Caco-2 (cell line): ENCODE measurements at regions not wholly inside any gene's neighbourhood (a gene's known extent, or its start where the extent isn't known, plus 50 kb on each side); places are given as distances from the start of the nearest gene placed in this dataset.

Experiments used
- BruUV-seq: library from RNA; stranded (reverse); fragments of 400-500 nt; replicated peaks from 2 replicates; lab custom pipeline; 2021; lab: Mats Ljungman, UMichigan
- CTCF ChIA-PET: fragments of 300-600 bp; sonication (Branson Sonifier 250); formaldehyde crosslinking; loops from one replicate; lab custom pipeline; 2022; ENCODE audit warnings: antibody characterized with exemption; lab: Charles Lee
- POLR2A ChIA-PET: fragments of 300-600 bp; sonication (Branson Sonifier 250); formaldehyde crosslinking; loops from one replicate; lab custom pipeline; 2022; ENCODE audit warnings: antibody characterized with exemption; lab: Charles Lee
- DNase-seq, 2 experiments: peaks; one replicate each; pipeline versions ENCODE4 v3.0.0 to v3.0.0-alpha.2; 2020 to 2022
- H3K27me3 ChIP-seq: replicated peaks from 2 replicates; pipeline ENCODE4 v1.6.0; 2011; ENCODE audit warnings: low read length; ENCODE audit not compliant: control insufficient read depth, insufficient read depth
- H3K36me3 ChIP-seq: 2 replicates; pipeline ENCODE4 v1.5.1; 2011; ENCODE audit warnings: low read length; ENCODE audit not compliant: control insufficient read depth, insufficient read depth
- H3K4me1 ChIP-seq: fragments of 250-450 bp; sonication (Bioruptor Pico); 2 replicates; pipeline ENCODE4 v1.5.1; 2020; ENCODE audit warnings: mild to moderate bottlenecking
- H3K4me3 ChIP-seq: 2 replicates; pipeline ENCODE4 v1.5.1; 2011; ENCODE audit warnings: low read depth, mild to moderate bottlenecking, control low read depth, low read length
- H3K9me3 ChIP-seq: fragments of 250-450 bp; sonication (Bioruptor Pico); 2 replicates; pipeline ENCODE4 v1.5.1; 2020; ENCODE audit warnings: mild to moderate bottlenecking, moderate library complexity
- H3K27ac Mint-ChIP-seq: one replicate; pipeline ENCODE4 v1.8.0; 2022; ENCODE audit warnings: mixed read lengths; ENCODE audit not compliant: unreplicated experiment
- H3K27me3 Mint-ChIP-seq: one replicate; pipeline ENCODE4 v1.8.0; 2022; ENCODE audit warnings: mixed read lengths; ENCODE audit not compliant: insufficient read depth, unreplicated experiment
- H3K36me3 Mint-ChIP-seq: one replicate; pipeline ENCODE4 v1.8.0; 2022; ENCODE audit warnings: mild to moderate bottlenecking, mixed read lengths; ENCODE audit not compliant: insufficient read depth, unreplicated experiment
- H3K4me1 Mint-ChIP-seq: one replicate; pipeline ENCODE4 v1.8.0; 2022; ENCODE audit warnings: low read depth, mixed read lengths; ENCODE audit not compliant: unreplicated experiment
- H3K4me3 Mint-ChIP-seq: one replicate; pipeline ENCODE4 v1.8.0; 2022; ENCODE audit warnings: mild to moderate bottlenecking, moderate library complexity, mixed read lengths; ENCODE audit not compliant: unreplicated experiment
- H3K9me3 Mint-ChIP-seq: one replicate; pipeline ENCODE4 v1.8.0; 2022; ENCODE audit warnings: mixed read lengths; ENCODE audit not compliant: unreplicated experiment
- CTCF ChIP-seq, 2 experiments: fragments of 200-600 bp in 1 of 2; IDR thresholded peaks; 1 replicate in 1 of 2; 2 replicates in 1 of 2; pipeline versions ENCODE4 v1.5.1 to v1.8.0; 2011 to 2022; ENCODE audit warnings: antibody characterized with exemption in 1 of 2, control low read depth in 1 of 2, inconsistent platforms in 1 of 2, low read depth in 1 of 2, low read length in 1 of 2, mild to moderate bottlenecking in 1 of 2, moderate library complexity in 1 of 2; ENCODE audit not compliant: insufficient read depth in 1 of 2, severe bottlenecking in 1 of 2, unreplicated experiment in 1 of 2
- intact Hi-C: fragments of 100-400 bp; cut with micrococcal nuclease; formaldehyde crosslinking; loops from one replicate; pipeline ENCODE4 v1.10.0; 2022; ENCODE audit not compliant: unreplicated experiment

GRCh38 chr5:1995491-1995890, 112.8 kb upstream of the IRX4 start:
- ChIA-PET POLR2A (no interaction called here), CTCF (no interaction called here)
- Histone ChIP-seq H3K27me3 (no peaks in the 10 kb centered on the region), H3K9me3 (no peaks in the 10 kb centered on the region), H3K4me1 (no peaks in the 10 kb centered on the region), H3K36me3 (no peaks in the 10 kb centered on the region), H3K4me3 (no peak overlapping the region)
- Mint-ChIP-seq H3K9me3 (peaks cover 14% of the 10 kb centered on the region), H3K27ac (no peak overlapping the region), H3K27me3 (peaks cover 23% of the 10 kb centered on the region), H3K4me3 (no peak overlapping the region), H3K36me3 (no peaks in the 10 kb centered on the region), H3K4me1 (no peaks in the 10 kb centered on the region)
- no TSS peak for BruUV-seq
- no peak for TF ChIP-seq CTCF (IDR thresholded peaks at IDR 0.05; ENCODE audit: insufficient read depth in 1 of 2, low read depth in 1 of 2, low read length in 1 of 2, severe bottlenecking in 1 of 2, unreplicated experiment in 1 of 2)
- intact Hi-C loops: no loop called here
- no peak for DNase-seq

GRCh38 chr5:1987471-1987870, 104.7 kb upstream of the IRX4 start:
- Histone ChIP-seq H3K4me3 (no peak overlapping the region), H3K9me3 (0 out of 2 replicates have a peak, but pooled peaks cover 2% of the 10 kb centered on the region), H3K36me3 (no peaks in the 10 kb centered on the region), H3K4me1 (no peaks in the 10 kb centered on the region), H3K27me3 (no peaks in the 10 kb centered on the region; the same call in 1 of the 2 replicates)
- CTCF ChIA-PET: no interaction called here
- no peak overlapping the region for H3K4me3 Mint-ChIP-seq
- DNase-seq: no peak
- intact Hi-C loops: no loop called here
- no peak overlapping the region for H3K27ac Mint-ChIP-seq
- H3K9me3 Mint-ChIP-seq: no peaks in the 10 kb centered on the region
- no peaks in the 10 kb centered on the region for H3K36me3 Mint-ChIP-seq
- H3K27me3 Mint-ChIP-seq: peaks cover 24% of the 10 kb centered on the region
- no peak for TF ChIP-seq CTCF (IDR thresholded peaks at IDR 0.05; ENCODE audit: insufficient read depth in 1 of 2, low read depth in 1 of 2, low read length in 1 of 2, severe bottlenecking in 1 of 2, unreplicated experiment in 1 of 2)
- BruUV-seq: no TSS peak
- H3K4me1 Mint-ChIP-seq: no peaks in the 10 kb centered on the region
- POLR2A ChIA-PET: no interaction called here

GRCh38 chr5:1985781-1986180, 103.1 kb upstream of the IRX4 start:
- no peak overlapping the region for H3K4me3 Mint-ChIP-seq
- POLR2A ChIA-PET: no interaction called here

More at GRCh38 chr5:1985781-1986180, 103.1 kb upstream of the IRX4 start:
- H3K9me3 ChIP-seq: 0 out of 2 replicates have a peak, but pooled peaks cover 2% of the 10 kb centered on the region
- intact Hi-C loops: no loop called here
- Mint-ChIP-seq H3K9me3 (no peaks in the 10 kb centered on the region), H3K4me1 (no peaks in the 10 kb centered on the region), H3K27me3 (peaks cover 17% of the 10 kb centered on the region), H3K27ac (no peak overlapping the region), H3K36me3 (no peaks in the 10 kb centered on the region)
- DNase-seq: no peak
- H3K36me3 ChIP-seq: no peaks in the 10 kb centered on the region
- no peak for TF ChIP-seq CTCF (IDR thresholded peaks at IDR 0.05; ENCODE audit: insufficient read depth in 1 of 2, low read depth in 1 of 2, low read length in 1 of 2, severe bottlenecking in 1 of 2, unreplicated experiment in 1 of 2)
- no peaks in the 10 kb centered on the region; the same call in 1 of the 2 replicates for H3K27me3 ChIP-seq
- CTCF ChIA-PET: no interaction called here
- no peaks in the 10 kb centered on the region for H3K4me1 ChIP-seq
- no peak overlapping the region for H3K4me3 ChIP-seq
- no TSS peak for BruUV-seq
